ENCODE measurements at regions not wholly inside any gene's neighbourhood (a gene's known extent, or its start where the extent isn't known, plus 50 kb on each side); places are given as distances from the start of the nearest gene placed in this dataset.

DNA sequence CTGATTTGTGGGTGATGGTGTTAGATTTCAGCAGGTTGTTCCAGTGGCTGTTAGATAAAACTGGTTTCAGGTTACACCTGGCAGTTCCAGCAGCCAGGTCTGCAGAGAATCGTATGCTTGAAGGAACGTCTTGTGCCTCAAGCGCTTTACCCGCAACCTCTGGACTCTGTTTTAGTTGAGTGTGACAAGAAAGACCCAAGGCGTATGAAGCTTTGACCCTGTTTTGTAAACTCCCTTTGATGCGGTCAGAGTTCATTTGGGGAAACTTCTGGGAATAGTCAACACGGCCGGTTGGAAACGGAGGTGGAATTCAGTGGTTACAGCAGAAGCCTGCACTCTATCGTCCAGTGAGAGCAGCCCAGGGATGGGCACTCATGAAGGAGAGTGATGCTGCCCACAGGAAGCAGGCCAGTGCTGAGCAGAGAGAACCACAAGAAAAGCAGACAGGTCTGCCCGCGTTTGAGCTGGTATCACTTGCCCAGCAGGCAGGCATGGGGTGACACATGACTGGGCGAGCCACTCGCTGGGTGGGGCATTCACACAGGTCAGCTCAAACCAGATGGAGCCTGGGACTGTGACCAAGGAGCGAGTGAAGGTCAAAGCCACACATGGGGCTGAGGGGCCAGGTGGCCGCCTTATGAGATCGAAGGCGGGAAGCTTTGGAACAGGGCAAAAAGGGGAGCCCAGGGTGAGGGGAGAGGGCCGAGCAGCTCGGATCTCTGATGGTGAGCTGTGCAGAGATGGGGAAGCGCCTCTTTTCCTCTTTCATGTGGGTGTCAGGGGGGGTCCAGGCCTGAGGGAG, 99.6 kb upstream of the MBOAT2 start:
- Histone ChIP-seq H3K4me3 (ENCODE audit: insufficient read length, low read depth) (no peak overlapping the region), H3K9me3 (ENCODE audit: insufficient read depth, low read length) (no peaks in the 10 kb centered on the region), H3K9ac (ENCODE audit: insufficient read length, low read depth) (peak overlapping the region; percentile 17), H3K4me1 (ENCODE audit: insufficient read depth, insufficient read length) (peaks cover 9% of the 10 kb centered on the region), H3K36me3 (ENCODE audit: insufficient read depth, insufficient read length, low read length) (no peaks in the 10 kb centered on the region), H3K27me3 (ENCODE audit: insufficient read depth, insufficient read length) (no peaks in the 10 kb centered on the region)
- DNase-seq (ENCODE audit: low read depth, low spot score), result no peak
- TF ChIP-seq YY1 (IDR thresholded peaks at IDR 0.05; ENCODE audit: insufficient read depth, insufficient read length) (no peak), SUZ12 (IDR thresholded peaks at IDR 0.05; ENCODE audit: extremely low read depth, insufficient read depth, insufficient read length) (no peak), ZNF274 (IDR thresholded peaks at IDR 0.05; ENCODE audit: low read depth, low read length) (no peak)

DNA sequence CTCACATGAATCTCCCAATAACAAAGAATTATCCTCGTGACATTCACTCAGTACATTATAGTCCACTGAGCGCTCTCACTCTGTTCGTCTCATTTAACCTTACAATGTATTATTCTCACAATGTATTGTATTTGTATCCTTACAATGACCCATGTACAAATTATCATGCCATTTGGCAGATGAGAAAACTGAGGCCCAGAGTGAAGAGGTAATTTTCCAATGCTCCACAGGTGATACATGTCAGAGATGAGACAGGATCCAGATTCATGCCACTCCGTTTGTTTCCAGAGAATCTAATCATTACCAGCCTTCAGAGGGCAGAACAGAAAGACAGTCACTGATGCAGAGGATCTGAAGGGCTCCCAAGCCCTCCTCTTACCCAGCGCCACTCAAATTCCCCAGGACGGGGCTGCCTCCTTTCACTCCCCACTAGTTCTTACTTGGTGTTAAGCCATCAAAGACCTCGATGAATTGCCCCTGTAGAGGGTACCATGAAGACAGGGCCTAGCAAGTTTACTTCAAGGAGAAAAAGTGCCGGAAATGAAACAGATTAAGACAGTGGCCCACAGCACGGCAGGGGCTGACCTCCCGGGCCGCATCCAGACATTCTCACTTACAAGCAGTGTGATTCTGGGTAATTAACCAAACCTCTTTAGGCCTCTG, 98.4 kb upstream of the MBOAT2 start:
- no peak for DNase-seq (ENCODE audit: low read depth, low spot score)
- Histone ChIP-seq H3K27me3 (ENCODE audit: insufficient read depth, insufficient read length) (no peaks in the 10 kb centered on the region), H3K9me3 (ENCODE audit: insufficient read depth, low read length) (no peaks in the 10 kb centered on the region), H3K4me3 (ENCODE audit: insufficient read length, low read depth) (no peak overlapping the region), H3K4me1 (ENCODE audit: insufficient read depth, insufficient read length) (peaks cover 9% of the 10 kb centered on the region), H3K9ac (ENCODE audit: insufficient read length, low read depth) (no peak overlapping the region), H3K36me3 (ENCODE audit: insufficient read depth, insufficient read length, low read length) (no peaks in the 10 kb centered on the region)
- TF ChIP-seq YY1 (IDR thresholded peaks at IDR 0.05; ENCODE audit: insufficient read depth, insufficient read length), result no peak
- no peak for TF ChIP-seq ZNF274 (IDR thresholded peaks at IDR 0.05; ENCODE audit: low read depth, low read length)
- TF ChIP-seq SUZ12 (IDR thresholded peaks at IDR 0.05; ENCODE audit: extremely low read depth, insufficient read depth, insufficient read length), result no peak

DNA sequence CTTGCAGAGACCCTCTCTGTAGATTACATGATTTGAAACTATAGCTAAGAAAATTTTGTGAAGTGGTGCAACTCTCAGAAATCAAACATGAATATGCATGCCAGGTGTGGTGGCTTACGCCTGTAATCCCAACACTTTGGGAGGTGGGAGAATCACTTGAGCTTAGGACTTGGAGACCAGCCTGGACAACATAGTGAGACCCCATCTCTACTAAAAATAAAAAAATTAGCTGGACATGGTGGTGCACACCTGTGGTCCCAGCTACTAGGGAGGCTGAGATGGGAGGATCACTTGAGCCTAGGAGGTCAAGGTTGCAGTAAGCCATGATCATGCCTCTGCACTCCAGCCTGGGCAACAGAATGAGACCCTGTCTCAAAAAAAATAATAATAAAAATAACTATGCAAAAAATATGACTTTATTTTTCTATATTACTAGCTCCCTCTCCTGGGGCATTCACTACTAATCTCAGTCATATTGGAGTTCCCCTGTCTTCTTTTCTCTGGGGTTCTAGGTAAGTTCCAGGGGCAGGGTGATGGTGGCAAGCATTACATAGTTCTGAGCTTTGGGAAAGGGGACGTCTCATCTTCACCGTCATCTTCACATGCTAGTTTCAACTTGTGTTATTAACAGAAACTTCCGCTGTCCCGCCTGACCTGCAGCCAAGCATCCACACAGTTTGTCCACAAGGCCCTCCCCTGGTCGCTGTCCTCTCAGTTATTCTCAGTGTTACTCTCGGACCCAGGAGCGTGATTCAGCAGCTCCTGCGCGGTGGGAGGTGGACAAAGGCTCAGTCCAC, 96.8 kb upstream of the MBOAT2 start:
- no peak for TF ChIP-seq ZNF274 (IDR thresholded peaks at IDR 0.05; ENCODE audit: low read depth, low read length)
- TF ChIP-seq YY1 (IDR thresholded peaks at IDR 0.05; ENCODE audit: insufficient read depth, insufficient read length), result no peak
- no peak for TF ChIP-seq SUZ12 (IDR thresholded peaks at IDR 0.05; ENCODE audit: extremely low read depth, insufficient read depth, insufficient read length)
- H3K4me3 ChIP-seq (ENCODE audit: insufficient read length, low read depth), result no peak overlapping the region

DNA sequence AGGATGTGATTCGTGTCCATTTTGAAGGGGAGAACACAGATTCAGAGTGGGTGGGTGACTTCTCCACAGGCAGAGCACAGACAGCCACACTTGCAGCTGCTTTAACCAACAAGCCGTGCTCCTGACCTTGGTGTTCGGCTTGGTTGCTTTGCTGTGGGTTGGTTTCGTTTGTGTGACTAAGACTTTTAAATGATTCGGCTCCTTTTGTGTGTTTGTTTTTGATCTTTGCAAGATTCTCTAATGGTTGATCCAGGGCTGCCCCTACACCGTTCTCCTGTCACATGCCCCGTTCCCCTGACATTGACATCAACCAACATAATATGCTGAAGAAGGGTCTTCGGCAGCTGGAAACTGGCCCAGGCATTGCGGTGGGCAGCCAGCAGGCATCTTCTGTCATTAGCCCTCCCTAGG, 95.9 kb upstream of the MBOAT2 start:
- no peaks in the 10 kb centered on the region for H3K36me3 ChIP-seq (ENCODE audit: insufficient read depth, insufficient read length, low read length)
- no peaks in the 10 kb centered on the region for H3K27me3 ChIP-seq (ENCODE audit: insufficient read depth, insufficient read length)
- no peak overlapping the region for H3K4me3 ChIP-seq (ENCODE audit: insufficient read length, low read depth)
- no peaks in the 10 kb centered on the region for H3K9me3 ChIP-seq (ENCODE audit: insufficient read depth, low read length)
- TF ChIP-seq ZNF274 (IDR thresholded peaks at IDR 0.05; ENCODE audit: low read depth, low read length) (no peak), YY1 (IDR thresholded peaks at IDR 0.05; ENCODE audit: insufficient read depth, insufficient read length) (no peak), SUZ12 (IDR thresholded peaks at IDR 0.05; ENCODE audit: extremely low read depth, insufficient read depth, insufficient read length) (no peak)
- H3K9ac ChIP-seq (ENCODE audit: insufficient read length, low read depth), result no peak overlapping the region
- no peak for DNase-seq (ENCODE audit: low read depth, low spot score)
- peaks cover 16% of the 10 kb centered on the region for H3K4me1 ChIP-seq (ENCODE audit: insufficient read depth, insufficient read length)

More for the DNA sequence above, 96.8 kb upstream of the MBOAT2 start:
- Histone ChIP-seq H3K27me3 (ENCODE audit: insufficient read depth, insufficient read length) (no peaks in the 10 kb centered on the region), H3K4me1 (ENCODE audit: insufficient read depth, insufficient read length) (peaks cover 16% of the 10 kb centered on the region), H3K9ac (ENCODE audit: insufficient read length, low read depth) (no peak overlapping the region), H3K9me3 (ENCODE audit: insufficient read depth, low read length) (no peaks in the 10 kb centered on the region), H3K36me3 (ENCODE audit: insufficient read depth, insufficient read length, low read length) (no peaks in the 10 kb centered on the region)
- no peak for DNase-seq (ENCODE audit: low read depth, low spot score)

DNA sequence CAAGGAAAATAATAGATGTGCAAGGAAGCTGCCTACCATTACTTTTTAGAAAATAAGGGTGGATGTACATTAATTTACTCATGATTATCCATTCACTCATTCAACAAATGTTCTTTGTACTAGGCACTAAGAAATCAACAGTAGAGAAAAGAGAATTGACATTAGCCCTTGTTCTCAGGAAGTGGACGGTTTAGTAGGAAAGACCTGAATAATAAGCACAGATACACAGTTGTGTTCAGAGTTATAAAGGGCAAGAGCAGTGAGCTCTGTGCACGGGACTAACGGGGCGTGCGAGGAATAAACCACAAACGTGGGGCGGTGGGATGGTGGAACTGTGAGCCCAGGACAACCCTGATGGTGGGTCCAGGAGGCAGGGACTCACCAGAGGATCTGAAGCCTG, 94.4 kb upstream of the MBOAT2 start:
- Histone ChIP-seq H3K4me3 (ENCODE audit: insufficient read length, low read depth) (no peak overlapping the region), H3K36me3 (ENCODE audit: insufficient read depth, insufficient read length, low read length) (no peaks in the 10 kb centered on the region), H3K4me1 (ENCODE audit: insufficient read depth, insufficient read length) (peaks cover 13% of the 10 kb centered on the region), H3K27me3 (ENCODE audit: insufficient read depth, insufficient read length) (no peaks in the 10 kb centered on the region), H3K9ac (ENCODE audit: insufficient read length, low read depth) (no peak overlapping the region), H3K9me3 (ENCODE audit: insufficient read depth, low read length) (no peaks in the 10 kb centered on the region)
- no peak for DNase-seq (ENCODE audit: low read depth, low spot score)
- TF ChIP-seq YY1 (IDR thresholded peaks at IDR 0.05; ENCODE audit: insufficient read depth, insufficient read length) (no peak), SUZ12 (IDR thresholded peaks at IDR 0.05; ENCODE audit: extremely low read depth, insufficient read depth, insufficient read length) (no peak), ZNF274 (IDR thresholded peaks at IDR 0.05; ENCODE audit: low read depth, low read length) (no peak)

DNA sequence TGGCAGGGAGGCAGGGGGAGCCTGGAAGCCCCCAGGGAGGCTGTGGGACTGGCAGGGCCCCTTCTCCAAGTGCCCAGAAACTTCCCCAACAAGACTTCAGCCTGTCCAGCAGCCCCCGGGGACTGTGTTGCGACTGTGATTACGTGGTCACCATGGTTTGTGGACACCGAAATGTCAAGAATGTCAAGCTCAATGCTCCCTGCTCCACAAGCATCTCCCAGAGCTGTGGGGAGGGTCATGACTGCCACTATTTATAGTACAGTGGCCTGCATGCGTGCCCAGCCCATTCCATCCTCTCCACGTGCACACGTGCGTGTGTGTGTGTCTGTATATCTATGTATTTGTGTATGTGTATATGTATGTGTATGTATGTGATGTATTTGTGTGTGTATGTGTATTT, 93.8 kb upstream of the MBOAT2 start:
- no peaks in the 10 kb centered on the region for H3K36me3 ChIP-seq (ENCODE audit: insufficient read depth, insufficient read length, low read length)
- H3K27me3 ChIP-seq (ENCODE audit: insufficient read depth, insufficient read length), result no peaks in the 10 kb centered on the region
- no peak for DNase-seq (ENCODE audit: low read depth, low spot score)
- H3K4me1 ChIP-seq (ENCODE audit: insufficient read depth, insufficient read length), result peaks cover 13% of the 10 kb centered on the region
- no peak overlapping the region for H3K9ac ChIP-seq (ENCODE audit: insufficient read length, low read depth)
- H3K9me3 ChIP-seq (ENCODE audit: insufficient read depth, low read length), result no peaks in the 10 kb centered on the region
- TF ChIP-seq YY1 (IDR thresholded peaks at IDR 0.05; ENCODE audit: insufficient read depth, insufficient read length) (no peak), SUZ12 (IDR thresholded peaks at IDR 0.05; ENCODE audit: extremely low read depth, insufficient read depth, insufficient read length) (no peak), ZNF274 (IDR thresholded peaks at IDR 0.05; ENCODE audit: low read depth, low read length) (no peak)
- H3K4me3 ChIP-seq (ENCODE audit: insufficient read length, low read depth), result no peak overlapping the region

DNA sequence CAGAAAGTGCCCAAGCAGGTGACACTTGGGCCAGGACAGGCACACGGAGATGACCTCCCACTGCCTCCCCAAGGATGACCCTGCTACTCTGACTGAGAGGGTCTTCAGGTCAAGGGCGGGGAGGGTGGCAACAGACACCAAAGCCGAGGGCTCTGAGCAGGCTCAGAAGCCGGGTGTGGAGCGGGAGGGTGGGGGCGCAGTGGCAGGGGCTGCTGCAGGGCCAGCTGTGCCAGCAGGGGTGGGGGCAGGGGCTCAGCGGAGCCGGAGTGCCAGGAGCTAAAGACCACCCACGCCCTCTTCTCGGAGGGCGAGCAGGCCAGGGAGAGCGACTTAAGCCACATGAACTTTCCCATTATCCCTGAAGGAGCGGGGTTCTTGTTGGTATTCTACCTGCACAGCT, 93.3 kb upstream of the MBOAT2 start:
- H3K9ac ChIP-seq (ENCODE audit: insufficient read length, low read depth), result no peak overlapping the region
- TF ChIP-seq ZNF274 (IDR thresholded peaks at IDR 0.05; ENCODE audit: low read depth, low read length) (no peak), SUZ12 (IDR thresholded peaks at IDR 0.05; ENCODE audit: extremely low read depth, insufficient read depth, insufficient read length) (no peak), YY1 (IDR thresholded peaks at IDR 0.05; ENCODE audit: insufficient read depth, insufficient read length) (no peak)
- no peaks in the 10 kb centered on the region for H3K36me3 ChIP-seq (ENCODE audit: insufficient read depth, insufficient read length, low read length)
- no peaks in the 10 kb centered on the region for H3K27me3 ChIP-seq (ENCODE audit: insufficient read depth, insufficient read length)
- peaks cover 13% of the 10 kb centered on the region for H3K4me1 ChIP-seq (ENCODE audit: insufficient read depth, insufficient read length)
- no peak for DNase-seq (ENCODE audit: low read depth, low spot score)
- H3K9me3 ChIP-seq (ENCODE audit: insufficient read depth, low read length), result no peaks in the 10 kb centered on the region
- no peak overlapping the region for H3K4me3 ChIP-seq (ENCODE audit: insufficient read length, low read depth)
